Body of pancreas (tissue), 4 donors: ENCODE measurements at regions not wholly inside any gene's neighbourhood (a gene's known extent, or its start where the extent isn't known, plus 50 kb on each side); places are given as distances from the start of the nearest gene placed in this dataset.

Experiments used
- ATAC-seq: fragments of 150-250 bp; one replicate; pipeline ENCODE4 v1.9.1; 2016
- DNase-seq, 4 donors: peaks; one replicate each; pipeline ENCODE4 v3.0.0-alpha.2; 2019
- H3K27ac ChIP-seq, 4 donors: fragments of 200-600 bp; sonication (generic); 1 replicate in 3 of 4; 2 replicates in 1 of 4; pipeline versions ENCODE4 v1.5.1 to v1.6.1; 2016 to 2019; ENCODE audit warnings: mild to moderate bottlenecking in 1 of 4, mixed read lengths in 1 of 4, moderate library complexity in 1 of 4
- H3K27me3 ChIP-seq, 2 donors: fragments of 200-600 bp; sonication (generic); one replicate each; pipeline ENCODE4 v1.6.0; 2016; ENCODE audit warnings: mild to moderate bottlenecking in 1 of 2
- H3K36me3 ChIP-seq, 2 donors: fragments of 200-600 bp; sonication (generic); replicated peaks in 1 of 2; 2 replicates each; pipeline ENCODE4 v1.5.1; 2016; ENCODE audit warnings: low read depth in 2 of 2; ENCODE audit not compliant: insufficient read depth in 1 of 2
- H3K4me1 ChIP-seq: fragments of 200-600 bp; sonication (generic); one replicate; pipeline ENCODE4 v1.6.0; 2016
- H3K4me3 ChIP-seq, 2 donors: fragments of 200-600 bp; sonication (generic); 1 replicate in 1 of 2; 2 replicates in 1 of 2; pipeline ENCODE4 v1.5.1; 2016 to 2019
- H3K9me3 ChIP-seq, 3 donors: fragments of 200-600 bp; sonication (generic); 1 replicate in 2 of 3; 2 replicates in 1 of 3; pipeline ENCODE4 v1.5.1; 2016
- POLR2A ChIP-seq, 3 donors: fragments of 450-650 bp; IDR thresholded peaks; one replicate each; pipeline ENCODE4 v1.6.1; 2016; ENCODE audit warnings: antibody characterized with exemption in 3 of 3, mild to moderate bottlenecking in 2 of 3
- WGBS, 2 donors: methylation state at CpG; one replicate each; pipeline ENCODE4 v1.1.5; 2017; 5-methylcytosine and 5-hydroxymethylcytosine counted together
- intact Hi-C: fragments of 100-400 bp; cut with DNase I; formaldehyde crosslinking; loops from one replicate; pipeline ENCODE4 v1.15.1; 2023
- TF ChIP-seq, protein P1 (sequence below), 7 experiments: fragments of 450-650 bp in 4 of 7; fragments of 200-600 bp in 3 of 7; sonication (generic) in 3 of 7; IDR thresholded peaks; one replicate each; pipeline ENCODE4 v1.5.1; 2016 to 2019; ENCODE audit warnings: antibody characterized with exemption in 7 of 7

DNA sequence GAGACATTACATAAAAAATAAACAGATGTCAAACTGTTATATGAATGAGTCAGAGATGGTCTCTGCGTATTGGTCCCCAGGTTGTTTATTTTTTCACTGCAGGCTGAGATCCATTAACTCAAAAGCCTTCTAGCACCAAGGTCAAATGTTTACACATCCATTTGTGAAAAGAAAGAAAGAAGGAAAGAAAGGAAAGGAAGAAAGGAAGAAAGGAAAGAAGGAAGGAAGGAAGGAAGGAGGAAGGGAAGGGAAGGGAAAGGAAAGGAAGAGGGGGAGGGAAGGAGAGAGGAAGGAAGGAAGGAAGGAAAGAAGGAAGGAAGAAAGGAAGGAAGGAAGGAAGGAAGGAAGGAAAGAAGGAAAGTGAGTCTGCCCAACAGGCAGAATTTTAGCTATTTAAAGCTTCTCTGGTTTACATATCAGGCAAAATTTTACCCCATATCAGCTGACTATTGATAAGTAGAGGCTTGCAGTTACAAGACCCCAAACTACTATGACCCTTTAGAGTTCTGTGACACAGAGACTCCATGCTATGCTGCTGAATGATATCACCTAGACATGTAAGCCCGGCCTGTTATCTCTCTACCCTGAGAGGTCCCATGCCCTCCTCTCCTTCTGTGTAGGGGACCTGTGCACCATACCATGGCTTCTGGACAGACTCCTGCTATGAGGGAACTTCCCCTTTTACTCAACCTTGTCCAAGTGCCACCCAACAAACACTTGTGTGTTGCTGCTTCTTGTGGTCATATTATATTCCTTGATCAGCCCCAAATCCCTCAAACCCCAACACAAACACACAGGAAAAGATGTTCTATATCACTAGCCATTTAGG lies 59.0 kb downstream of the DRD1 start:
- intact Hi-C loops = no loop called here
- no peak overlapping the region for H3K27ac ChIP-seq
- no peak for ATAC-seq
- H3K4me3 ChIP-seq = no peak overlapping the region
- no peak for DNase-seq
- H3K9me3 ChIP-seq = no peaks in the 10 kb centered on the region
- TF ChIP-seq, protein P1, sequence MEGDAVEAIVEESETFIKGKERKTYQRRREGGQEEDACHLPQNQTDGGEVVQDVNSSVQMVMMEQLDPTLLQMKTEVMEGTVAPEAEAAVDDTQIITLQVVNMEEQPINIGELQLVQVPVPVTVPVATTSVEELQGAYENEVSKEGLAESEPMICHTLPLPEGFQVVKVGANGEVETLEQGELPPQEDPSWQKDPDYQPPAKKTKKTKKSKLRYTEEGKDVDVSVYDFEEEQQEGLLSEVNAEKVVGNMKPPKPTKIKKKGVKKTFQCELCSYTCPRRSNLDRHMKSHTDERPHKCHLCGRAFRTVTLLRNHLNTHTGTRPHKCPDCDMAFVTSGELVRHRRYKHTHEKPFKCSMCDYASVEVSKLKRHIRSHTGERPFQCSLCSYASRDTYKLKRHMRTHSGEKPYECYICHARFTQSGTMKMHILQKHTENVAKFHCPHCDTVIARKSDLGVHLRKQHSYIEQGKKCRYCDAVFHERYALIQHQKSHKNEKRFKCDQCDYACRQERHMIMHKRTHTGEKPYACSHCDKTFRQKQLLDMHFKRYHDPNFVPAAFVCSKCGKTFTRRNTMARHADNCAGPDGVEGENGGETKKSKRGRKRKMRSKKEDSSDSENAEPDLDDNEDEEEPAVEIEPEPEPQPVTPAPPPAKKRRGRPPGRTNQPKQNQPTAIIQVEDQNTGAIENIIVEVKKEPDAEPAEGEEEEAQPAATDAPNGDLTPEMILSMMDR (IDR thresholded peaks at IDR 0.05) = no peak
- no peak for TF ChIP-seq POLR2A (IDR thresholded peaks at IDR 0.05)
- H3K36me3 ChIP-seq = no peaks in the 10 kb centered on the region
- 19 to 55% methylated on average over 2 of the region's 2 CpGs for WGBS, 2 donors
- H3K27me3 ChIP-seq = no peaks in the 10 kb centered on the region
- no peaks in the 10 kb centered on the region for H3K4me1 ChIP-seq

DNA sequence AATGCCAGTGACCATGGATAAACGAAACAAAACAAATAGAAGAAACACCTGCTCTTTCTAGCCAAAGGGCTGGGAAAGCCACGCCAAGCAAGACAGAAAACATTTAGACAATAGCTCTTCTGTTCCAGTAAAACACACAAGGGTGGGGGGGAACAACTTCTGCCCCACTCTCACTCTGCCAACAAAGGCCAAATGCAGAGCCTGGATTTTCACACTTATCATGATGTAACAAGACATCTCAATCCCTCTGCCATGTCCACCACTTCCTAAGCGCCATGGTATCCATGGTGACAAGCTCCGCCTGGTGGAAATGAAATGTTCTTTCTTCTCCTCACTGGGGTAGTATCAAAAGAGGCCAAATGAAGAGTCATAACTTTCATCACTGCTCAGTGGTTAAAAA lies 60.6 kb downstream of the DRD1 start:
- WGBS, 2 donors = 13 to 18% methylated on average over 4 of the region's 4 CpGs
- no peaks in the 10 kb centered on the region for H3K9me3 ChIP-seq
- H3K4me1 ChIP-seq = no peaks in the 10 kb centered on the region
- no peaks in the 10 kb centered on the region for H3K36me3 ChIP-seq
- TF ChIP-seq, protein P1 (IDR thresholded peaks at IDR 0.05) = no peak
- TF ChIP-seq POLR2A (IDR thresholded peaks at IDR 0.05) = no peak
- H3K4me3 ChIP-seq = no peak overlapping the region
- no peak overlapping the region for H3K27ac ChIP-seq
- no peaks in the 10 kb centered on the region for H3K27me3 ChIP-seq
- ATAC-seq (no peak), DNase-seq (no peak)
- intact Hi-C loops = no loop called here

DNA sequence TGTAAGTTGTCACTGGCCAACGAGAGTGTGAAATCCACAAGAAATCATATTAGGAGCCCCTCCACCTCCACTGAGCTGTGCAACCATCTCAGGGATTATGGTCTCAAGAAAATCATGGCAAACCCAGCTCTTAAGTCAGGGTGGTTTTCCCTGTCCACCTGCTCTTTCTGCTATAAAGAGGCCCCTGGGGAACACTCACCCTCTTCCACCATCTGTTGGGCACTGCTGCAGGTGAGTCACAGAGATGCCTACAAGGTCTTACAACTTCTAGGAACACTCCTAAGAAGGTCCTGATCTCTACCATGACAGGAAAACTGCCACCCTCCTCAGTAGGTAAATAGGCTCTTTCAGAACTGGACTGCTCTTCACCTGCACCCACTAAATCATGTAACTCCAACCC lies 61.8 kb downstream of the DRD1 start:
- DNase-seq (no peak), ATAC-seq (no peak)
- Histone ChIP-seq H3K27ac (no peak overlapping the region), H3K4me1 (no peaks in the 10 kb centered on the region), H3K27me3 (no peaks in the 10 kb centered on the region), H3K36me3 (no peaks in the 10 kb centered on the region), H3K9me3 (no peaks in the 10 kb centered on the region), H3K4me3 (no peak overlapping the region)
- TF ChIP-seq POLR2A (IDR thresholded peaks at IDR 0.05) = no peak
- TF ChIP-seq, protein P1 (IDR thresholded peaks at IDR 0.05) = no peak
- intact Hi-C loops = no loop called here
- WGBS, 2 donors = 68 to 100% methylated on average over 1 of the region's 1 CpG

GRCh38 chr5:175381130-175381529 lies 62.9 kb downstream of the DRD1 start:
- DNase-seq = no peak
- no peak overlapping the region for H3K4me3 ChIP-seq
- H3K9me3 ChIP-seq = no peaks in the 10 kb centered on the region
- no peak for ATAC-seq
- H3K27me3 ChIP-seq = no peaks in the 10 kb centered on the region
- intact Hi-C loops = no loop called here
- no peak overlapping the region for H3K27ac ChIP-seq
- TF ChIP-seq POLR2A (IDR thresholded peaks at IDR 0.05) = no peak
- no peaks in the 10 kb centered on the region for H3K36me3 ChIP-seq
- H3K4me1 ChIP-seq = no peaks in the 10 kb centered on the region
- WGBS, 2 donors = 67 to 70% methylated on average over 4 of the region's 4 CpGs

DNA sequence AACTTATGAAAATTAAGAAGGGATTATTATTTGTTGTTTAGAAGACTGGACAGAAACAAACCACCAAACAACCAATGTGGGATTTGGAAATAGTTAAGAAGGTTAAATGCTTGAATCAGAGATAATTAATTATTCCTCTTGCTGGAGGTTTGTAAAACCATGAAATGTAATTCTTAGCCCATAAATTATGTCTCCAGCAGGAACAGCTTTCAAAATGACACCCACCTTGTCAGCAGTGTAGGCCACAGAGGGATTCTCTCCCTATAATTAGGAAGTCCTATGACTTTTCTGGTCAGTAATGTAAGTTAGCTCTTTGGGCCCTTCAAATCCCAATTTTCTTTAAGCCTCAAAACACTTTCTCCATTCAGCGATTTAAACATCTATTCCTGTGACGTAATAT lies 63.3 kb downstream of the DRD1 start:
- DNase-seq = no peak
- no peak for ATAC-seq
- Histone ChIP-seq H3K4me3 (no peak overlapping the region), H3K9me3 (no peaks in the 10 kb centered on the region), H3K36me3 (no peaks in the 10 kb centered on the region), H3K4me1 (no peaks in the 10 kb centered on the region), H3K27ac (no peak overlapping the region), H3K27me3 (no peaks in the 10 kb centered on the region)
- 88 to 89% methylated on average over 2 of the region's 2 CpGs for WGBS, 2 donors
- TF ChIP-seq POLR2A (IDR thresholded peaks at IDR 0.05) = no peak
- TF ChIP-seq, protein P1 (IDR thresholded peaks at IDR 0.05) = no peak
- intact Hi-C loops = no loop called here
